Stomach (tissue), 4 donors: ENCODE measurements at regions not wholly inside any gene's neighbourhood (a gene's known extent, or its start where the extent isn't known, plus 50 kb on each side); places are given as distances from the start of the nearest gene placed in this dataset.

Experiments
- EP300 ChIP-seq: sonication (generic); formaldehyde crosslinking; IDR thresholded peaks from one replicate; pipeline ENCODE4 v1.6.1; 2017; ENCODE audit warnings: antibody characterized with exemption
- POLR2AphosphoS5 ChIP-seq, 3 donors: sonication (generic); formaldehyde crosslinking; IDR thresholded peaks; one replicate each; pipeline ENCODE4 v1.6.1; 2016; ENCODE audit warnings: antibody characterized with exemption in 3 of 3
- TF ChIP-seq, protein P1 (sequence below), 7 experiments: fragments of 450-650 bp in 4 of 7; fragments of 200-600 bp in 3 of 7; sonication (generic) in 3 of 7; IDR thresholded peaks; one replicate each; pipeline ENCODE4 v1.5.1; 2016 to 2019; ENCODE audit warnings: antibody characterized with exemption in 7 of 7, control low read depth in 2 of 7, mild to moderate bottlenecking in 1 of 7

DNA sequence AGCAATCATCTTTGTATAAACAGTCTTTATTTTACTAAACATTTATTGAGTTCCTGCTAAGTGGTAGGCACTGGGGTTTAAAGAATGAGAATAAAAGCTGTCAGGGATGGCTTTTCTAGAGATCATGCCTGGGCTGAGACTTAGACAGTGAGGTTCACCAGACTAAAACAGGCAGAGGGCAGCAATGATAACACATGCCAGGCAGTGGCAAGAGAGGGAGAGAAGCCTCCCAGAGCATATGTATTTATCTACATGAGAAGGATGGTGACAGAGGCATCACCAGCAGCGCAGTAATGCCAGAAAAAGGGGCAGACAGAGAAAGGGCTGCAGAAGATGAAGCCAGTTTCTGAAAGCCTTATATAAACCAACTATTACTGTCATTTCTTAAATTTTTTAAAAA, 121.0 kb upstream of the CCDC180 start:
- no peak for TF ChIP-seq POLR2AphosphoS5 (IDR thresholded peaks at IDR 0.05)
- no peak for TF ChIP-seq EP300
- TF ChIP-seq, protein P1, sequence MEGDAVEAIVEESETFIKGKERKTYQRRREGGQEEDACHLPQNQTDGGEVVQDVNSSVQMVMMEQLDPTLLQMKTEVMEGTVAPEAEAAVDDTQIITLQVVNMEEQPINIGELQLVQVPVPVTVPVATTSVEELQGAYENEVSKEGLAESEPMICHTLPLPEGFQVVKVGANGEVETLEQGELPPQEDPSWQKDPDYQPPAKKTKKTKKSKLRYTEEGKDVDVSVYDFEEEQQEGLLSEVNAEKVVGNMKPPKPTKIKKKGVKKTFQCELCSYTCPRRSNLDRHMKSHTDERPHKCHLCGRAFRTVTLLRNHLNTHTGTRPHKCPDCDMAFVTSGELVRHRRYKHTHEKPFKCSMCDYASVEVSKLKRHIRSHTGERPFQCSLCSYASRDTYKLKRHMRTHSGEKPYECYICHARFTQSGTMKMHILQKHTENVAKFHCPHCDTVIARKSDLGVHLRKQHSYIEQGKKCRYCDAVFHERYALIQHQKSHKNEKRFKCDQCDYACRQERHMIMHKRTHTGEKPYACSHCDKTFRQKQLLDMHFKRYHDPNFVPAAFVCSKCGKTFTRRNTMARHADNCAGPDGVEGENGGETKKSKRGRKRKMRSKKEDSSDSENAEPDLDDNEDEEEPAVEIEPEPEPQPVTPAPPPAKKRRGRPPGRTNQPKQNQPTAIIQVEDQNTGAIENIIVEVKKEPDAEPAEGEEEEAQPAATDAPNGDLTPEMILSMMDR (IDR thresholded peaks at IDR 0.05): no peak
